ENCODE measurements at regions not wholly inside any gene's neighbourhood (a gene's known extent, or its start where the extent isn't known, plus 50 kb on each side); places are given as distances from the start of the nearest gene placed in this dataset.
"Not testable (repeated sequence)": the region's sequence is repeated elsewhere in the genome, so short reads cannot be mapped to it uniquely, and the experiment has no call there.

DNA sequence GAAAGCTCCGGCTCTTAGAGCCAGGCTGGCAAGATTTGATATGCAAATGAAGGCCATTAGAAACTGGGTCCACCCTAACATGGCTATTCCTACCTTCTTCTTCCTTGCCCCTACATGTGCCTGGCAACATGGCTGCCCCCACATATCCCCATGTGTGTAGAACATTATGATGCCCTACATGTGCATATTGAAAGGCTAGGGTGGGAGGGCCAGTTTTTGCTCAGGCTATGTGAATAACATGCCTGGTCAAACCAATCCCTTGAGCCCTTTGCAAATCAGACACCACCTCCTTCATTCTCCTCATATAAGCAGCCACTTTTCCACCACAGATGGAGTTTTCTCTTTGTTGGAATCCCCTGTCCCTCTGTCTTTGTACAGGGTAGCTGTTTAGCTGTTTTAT is 303.4 kb downstream of the RPIA start:
- TF ChIP-seq, protein P1, sequence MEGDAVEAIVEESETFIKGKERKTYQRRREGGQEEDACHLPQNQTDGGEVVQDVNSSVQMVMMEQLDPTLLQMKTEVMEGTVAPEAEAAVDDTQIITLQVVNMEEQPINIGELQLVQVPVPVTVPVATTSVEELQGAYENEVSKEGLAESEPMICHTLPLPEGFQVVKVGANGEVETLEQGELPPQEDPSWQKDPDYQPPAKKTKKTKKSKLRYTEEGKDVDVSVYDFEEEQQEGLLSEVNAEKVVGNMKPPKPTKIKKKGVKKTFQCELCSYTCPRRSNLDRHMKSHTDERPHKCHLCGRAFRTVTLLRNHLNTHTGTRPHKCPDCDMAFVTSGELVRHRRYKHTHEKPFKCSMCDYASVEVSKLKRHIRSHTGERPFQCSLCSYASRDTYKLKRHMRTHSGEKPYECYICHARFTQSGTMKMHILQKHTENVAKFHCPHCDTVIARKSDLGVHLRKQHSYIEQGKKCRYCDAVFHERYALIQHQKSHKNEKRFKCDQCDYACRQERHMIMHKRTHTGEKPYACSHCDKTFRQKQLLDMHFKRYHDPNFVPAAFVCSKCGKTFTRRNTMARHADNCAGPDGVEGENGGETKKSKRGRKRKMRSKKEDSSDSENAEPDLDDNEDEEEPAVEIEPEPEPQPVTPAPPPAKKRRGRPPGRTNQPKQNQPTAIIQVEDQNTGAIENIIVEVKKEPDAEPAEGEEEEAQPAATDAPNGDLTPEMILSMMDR (IDR thresholded peaks at IDR 0.05 in 2 of 3, conservative IDR thresholded peaks at IDR 0.05 in 1 of 3; ENCODE audit: borderline replicate concordance in 1 of 3, insufficient read depth in 1 of 3, low read depth in 2 of 3, low read length in 2 of 3) = not testable (repeated sequence)
- not testable (repeated sequence) for TF ChIP-seq POLR2AphosphoS5 (IDR thresholded peaks at IDR 0.05; ENCODE audit: low read depth, low read length); ZNF274 (IDR thresholded peaks at IDR 0.05; ENCODE audit: low read depth, low read length); POLR2A (IDR thresholded peaks at IDR 0.05; ENCODE audit: borderline replicate concordance, extremely low read depth, insufficient read depth, insufficient read length); CEBPB (IDR thresholded peaks at IDR 0.05; ENCODE audit: low read depth); EZH2 (IDR thresholded peaks at IDR 0.05); TCF7L2 (IDR thresholded peaks at IDR 0.05; ENCODE audit: borderline replicate concordance, extremely low read depth, insufficient read depth, insufficient read length); EZH2phosphoT487 (IDR thresholded peaks at IDR 0.05; ENCODE audit: borderline replicate concordance); SRF (IDR thresholded peaks at IDR 0.05; ENCODE audit: low read depth); SIN3A (IDR thresholded peaks at IDR 0.05; ENCODE audit: low read depth); YY1 (IDR thresholded peaks at IDR 0.05; ENCODE audit: extremely low read depth, insufficient replicate concordance, low read depth, low read length)
- TF ChIP-seq, protein P2, sequence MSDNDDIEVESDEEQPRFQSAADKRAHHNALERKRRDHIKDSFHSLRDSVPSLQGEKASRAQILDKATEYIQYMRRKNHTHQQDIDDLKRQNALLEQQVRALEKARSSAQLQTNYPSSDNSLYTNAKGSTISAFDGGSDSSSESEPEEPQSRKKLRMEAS (IDR thresholded peaks at IDR 0.05) = not testable (repeated sequence)
- TF ChIP-seq, protein P3, sequence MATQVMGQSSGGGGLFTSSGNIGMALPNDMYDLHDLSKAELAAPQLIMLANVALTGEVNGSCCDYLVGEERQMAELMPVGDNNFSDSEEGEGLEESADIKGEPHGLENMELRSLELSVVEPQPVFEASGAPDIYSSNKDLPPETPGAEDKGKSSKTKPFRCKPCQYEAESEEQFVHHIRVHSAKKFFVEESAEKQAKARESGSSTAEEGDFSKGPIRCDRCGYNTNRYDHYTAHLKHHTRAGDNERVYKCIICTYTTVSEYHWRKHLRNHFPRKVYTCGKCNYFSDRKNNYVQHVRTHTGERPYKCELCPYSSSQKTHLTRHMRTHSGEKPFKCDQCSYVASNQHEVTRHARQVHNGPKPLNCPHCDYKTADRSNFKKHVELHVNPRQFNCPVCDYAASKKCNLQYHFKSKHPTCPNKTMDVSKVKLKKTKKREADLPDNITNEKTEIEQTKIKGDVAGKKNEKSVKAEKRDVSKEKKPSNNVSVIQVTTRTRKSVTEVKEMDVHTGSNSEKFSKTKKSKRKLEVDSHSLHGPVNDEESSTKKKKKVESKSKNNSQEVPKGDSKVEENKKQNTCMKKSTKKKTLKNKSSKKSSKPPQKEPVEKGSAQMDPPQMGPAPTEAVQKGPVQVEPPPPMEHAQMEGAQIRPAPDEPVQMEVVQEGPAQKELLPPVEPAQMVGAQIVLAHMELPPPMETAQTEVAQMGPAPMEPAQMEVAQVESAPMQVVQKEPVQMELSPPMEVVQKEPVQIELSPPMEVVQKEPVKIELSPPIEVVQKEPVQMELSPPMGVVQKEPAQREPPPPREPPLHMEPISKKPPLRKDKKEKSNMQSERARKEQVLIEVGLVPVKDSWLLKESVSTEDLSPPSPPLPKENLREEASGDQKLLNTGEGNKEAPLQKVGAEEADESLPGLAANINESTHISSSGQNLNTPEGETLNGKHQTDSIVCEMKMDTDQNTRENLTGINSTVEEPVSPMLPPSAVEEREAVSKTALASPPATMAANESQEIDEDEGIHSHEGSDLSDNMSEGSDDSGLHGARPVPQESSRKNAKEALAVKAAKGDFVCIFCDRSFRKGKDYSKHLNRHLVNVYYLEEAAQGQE (IDR thresholded peaks at IDR 0.05; ENCODE audit: low read depth) = not testable (repeated sequence)
- TF ChIP-seq, protein P4, sequence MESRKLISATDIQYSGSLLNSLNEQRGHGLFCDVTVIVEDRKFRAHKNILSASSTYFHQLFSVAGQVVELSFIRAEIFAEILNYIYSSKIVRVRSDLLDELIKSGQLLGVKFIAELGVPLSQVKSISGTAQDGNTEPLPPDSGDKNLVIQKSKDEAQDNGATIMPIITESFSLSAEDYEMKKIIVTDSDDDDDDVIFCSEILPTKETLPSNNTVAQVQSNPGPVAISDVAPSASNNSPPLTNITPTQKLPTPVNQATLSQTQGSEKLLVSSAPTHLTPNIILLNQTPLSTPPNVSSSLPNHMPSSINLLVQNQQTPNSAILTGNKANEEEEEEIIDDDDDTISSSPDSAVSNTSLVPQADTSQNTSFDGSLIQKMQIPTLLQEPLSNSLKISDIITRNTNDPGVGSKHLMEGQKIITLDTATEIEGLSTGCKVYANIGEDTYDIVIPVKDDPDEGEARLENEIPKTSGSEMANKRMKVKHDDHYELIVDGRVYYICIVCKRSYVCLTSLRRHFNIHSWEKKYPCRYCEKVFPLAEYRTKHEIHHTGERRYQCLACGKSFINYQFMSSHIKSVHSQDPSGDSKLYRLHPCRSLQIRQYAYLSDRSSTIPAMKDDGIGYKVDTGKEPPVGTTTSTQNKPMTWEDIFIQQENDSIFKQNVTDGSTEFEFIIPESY (IDR thresholded peaks at IDR 0.05; ENCODE audit: extremely low read depth, insufficient replicate concordance, low read length) = not testable (repeated sequence)

Data from HCT116 (cell line).